Hepatocyte (in vitro differentiated cells): ENCODE measurements at regions not wholly inside any gene's neighbourhood (a gene's known extent, or its start where the extent isn't known, plus 50 kb on each side); places are given as distances from the start of the nearest gene placed in this dataset.

Experiments
- EZH2 ChIP-seq: fragments of 200-600 bp; sonication (generic); IDR thresholded peaks from 2 replicates; pipeline ENCODE4 v1.6.1; 2016; ENCODE audit warnings: antibody characterized with exemption, mild to moderate bottlenecking, borderline replicate concordance
- EZH2phosphoT487 ChIP-seq: fragments of 200-600 bp; sonication (generic); IDR thresholded peaks from one replicate; pipeline ENCODE4 v1.6.1; 2018; ENCODE audit warnings: antibody characterized with exemption, mild to moderate bottlenecking, low read depth, moderate library complexity; ENCODE audit not compliant: unreplicated experiment, severe bottlenecking
- TF ChIP-seq, protein P1 (sequence below): fragments of 200-600 bp; sonication (generic); IDR thresholded peaks from 2 replicates; pipeline ENCODE4 v1.5.1; 2016; ENCODE audit warnings: antibody characterized with exemption, mild to moderate bottlenecking; ENCODE audit not compliant: poor library complexity

DNA sequence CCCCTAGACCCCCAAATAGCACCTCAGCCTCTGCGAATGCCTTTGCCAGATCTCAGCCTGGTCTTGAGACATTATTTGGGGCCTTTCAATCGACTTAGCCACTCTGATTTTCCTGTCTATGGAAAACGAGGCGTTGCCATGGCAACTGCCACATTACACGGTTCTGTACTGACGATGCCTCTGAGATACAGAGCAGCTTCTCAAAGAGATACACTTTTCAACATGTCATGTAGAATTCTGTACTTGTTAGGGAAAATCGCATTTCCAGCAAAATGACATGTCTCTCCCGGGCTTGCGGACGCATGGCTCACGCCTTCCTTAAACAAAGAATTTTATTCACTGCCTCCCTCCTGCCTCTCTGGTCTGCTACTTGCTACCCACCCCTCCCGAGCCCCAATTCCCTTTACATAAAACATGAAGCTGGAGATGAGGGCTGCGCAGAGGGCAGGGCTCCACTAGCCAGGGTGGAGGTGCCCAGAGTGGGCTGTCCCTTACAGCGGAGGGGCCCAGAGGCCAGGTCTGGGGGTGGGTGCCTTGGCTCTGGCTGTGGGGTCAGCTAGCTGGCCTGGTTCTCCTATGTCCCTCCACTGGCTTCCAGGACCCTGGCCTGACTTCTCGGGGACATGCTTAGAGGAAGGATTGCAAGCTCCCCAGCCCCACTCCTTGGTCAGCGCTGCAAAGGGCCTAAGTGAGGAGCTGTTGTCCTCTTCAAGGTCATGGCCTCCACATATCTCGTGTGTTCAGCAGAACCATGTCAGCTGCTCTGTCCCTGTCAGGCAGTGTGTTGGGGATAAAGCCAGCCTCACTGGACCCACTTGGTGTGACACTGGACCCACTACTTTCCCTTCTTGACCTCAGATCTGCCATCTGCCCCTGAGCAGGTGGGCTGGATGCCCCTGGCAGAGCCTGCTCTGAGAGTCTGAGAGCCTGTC lies 342.5 kb downstream of the RPS24 start:
- TF ChIP-seq, protein P1, sequence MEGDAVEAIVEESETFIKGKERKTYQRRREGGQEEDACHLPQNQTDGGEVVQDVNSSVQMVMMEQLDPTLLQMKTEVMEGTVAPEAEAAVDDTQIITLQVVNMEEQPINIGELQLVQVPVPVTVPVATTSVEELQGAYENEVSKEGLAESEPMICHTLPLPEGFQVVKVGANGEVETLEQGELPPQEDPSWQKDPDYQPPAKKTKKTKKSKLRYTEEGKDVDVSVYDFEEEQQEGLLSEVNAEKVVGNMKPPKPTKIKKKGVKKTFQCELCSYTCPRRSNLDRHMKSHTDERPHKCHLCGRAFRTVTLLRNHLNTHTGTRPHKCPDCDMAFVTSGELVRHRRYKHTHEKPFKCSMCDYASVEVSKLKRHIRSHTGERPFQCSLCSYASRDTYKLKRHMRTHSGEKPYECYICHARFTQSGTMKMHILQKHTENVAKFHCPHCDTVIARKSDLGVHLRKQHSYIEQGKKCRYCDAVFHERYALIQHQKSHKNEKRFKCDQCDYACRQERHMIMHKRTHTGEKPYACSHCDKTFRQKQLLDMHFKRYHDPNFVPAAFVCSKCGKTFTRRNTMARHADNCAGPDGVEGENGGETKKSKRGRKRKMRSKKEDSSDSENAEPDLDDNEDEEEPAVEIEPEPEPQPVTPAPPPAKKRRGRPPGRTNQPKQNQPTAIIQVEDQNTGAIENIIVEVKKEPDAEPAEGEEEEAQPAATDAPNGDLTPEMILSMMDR = no peak
- TF ChIP-seq EZH2 (no peak), EZH2phosphoT487 (no peak)
